Neural cell (in vitro differentiated cells): ENCODE measurements at regions not wholly inside any gene's neighbourhood (a gene's known extent, or its start where the extent isn't known, plus 50 kb on each side); places are given as distances from the start of the nearest gene placed in this dataset.

Experiments
- H2AFZ ChIP-seq: fragments of 200-600, 300-800 bp; sonication (generic), shearing (Covaris generic); 2 replicates; pipeline ENCODE4 v1.6.0; 2014; ENCODE audit warnings: low read depth, mild to moderate bottlenecking, antibody characterized with exemption, low read length, moderate library complexity
- H3F3A ChIP-seq: fragments of 200-600 bp; shearing (Covaris generic); 2 replicates; pipeline ENCODE4 v1.6.1; 2016; ENCODE audit warnings: mild to moderate bottlenecking, moderate library complexity, mixed read lengths, antibody characterized with exemption, low read length; ENCODE audit not compliant: insufficient read depth, poor library complexity, severe bottlenecking
- H3K27ac ChIP-seq: fragments of 200-600, 300-800 bp; sonication (generic), shearing (Covaris generic); 2 replicates; pipeline ENCODE4 v1.5.1; 2014; ENCODE audit warnings: mild to moderate bottlenecking, low read length, moderate library complexity
- H3K27me3 ChIP-seq: fragments of 300-800, 200-600 bp; sonication (generic), shearing (Covaris generic); 2 replicates; pipeline ENCODE4 v1.6.0; 2014; ENCODE audit warnings: mild to moderate bottlenecking, low read depth, low read length, moderate library complexity; ENCODE audit not compliant: insufficient read depth
- H3K36me3 ChIP-seq: fragments of 300-800, 200-600 bp; sonication (generic), shearing (Covaris generic); 2 replicates; pipeline ENCODE4 v1.5.1; 2014; ENCODE audit warnings: mild to moderate bottlenecking, antibody characterized with exemption, low read length, moderate library complexity; ENCODE audit not compliant: insufficient read depth
- H3K4me2 ChIP-seq: fragments of 300-800, 200-600 bp; sonication (generic), shearing (Covaris generic); 2 replicates; pipeline ENCODE4 v1.6.0; 2014; ENCODE audit warnings: mild to moderate bottlenecking, low read length
- H3K4me3 ChIP-seq: fragments of 300-800, 200-600 bp; sonication (generic), shearing (Covaris generic); 2 replicates; pipeline ENCODE4 v1.5.1; 2014; ENCODE audit warnings: mild to moderate bottlenecking, low read length, moderate library complexity
- H3K79me2 ChIP-seq: fragments of 200-600 bp; shearing (Covaris generic); replicated peaks from 2 replicates; pipeline ENCODE4 v1.6.0; 2014; ENCODE audit warnings: mild to moderate bottlenecking, low read length, moderate library complexity; ENCODE audit not compliant: insufficient read depth
- H3K9ac ChIP-seq: fragments of 300-800, 200-600 bp; sonication (generic), shearing (Covaris generic); 2 replicates; pipeline ENCODE4 v1.6.1; 2016; ENCODE audit warnings: mild to moderate bottlenecking, low read length, mixed read lengths
- H3K9me2 ChIP-seq: fragments of 200-600 bp; shearing (Covaris generic); 2 replicates; pipeline ENCODE4 v1.6.1; 2016; ENCODE audit warnings: mild to moderate bottlenecking, low read length, mixed read lengths; ENCODE audit not compliant: insufficient read depth
- H3K9me3 ChIP-seq: fragments of 200-600, 300-800 bp; sonication (generic), shearing (Covaris generic); 2 replicates; pipeline ENCODE4 v1.6.1; 2016; ENCODE audit warnings: mild to moderate bottlenecking, mixed run types, low read length, moderate library complexity, mixed read lengths
- H4K20me1 ChIP-seq: fragments of 200-600 bp; shearing (Covaris generic); 2 replicates; pipeline ENCODE4 v1.6.1; 2016; ENCODE audit warnings: mild to moderate bottlenecking, mixed run types; ENCODE audit not compliant: insufficient read depth
- CTCF ChIP-seq: fragments of 450-650 bp; IDR thresholded peaks from 2 replicates; pipeline ENCODE4 v1.5.1; 2014; ENCODE audit warnings: antibody characterized with exemption, mild to moderate bottlenecking, moderate library complexity; ENCODE audit not compliant: poor library complexity, severe bottlenecking
- EP300 ChIP-seq: fragments of 450-650 bp; conservative IDR thresholded peaks from 2 replicates; pipeline ENCODE4 v1.6.1; 2014; ENCODE audit warnings: antibody characterized with exemption, mild to moderate bottlenecking, moderate library complexity; ENCODE audit not compliant: poor library complexity, severe bottlenecking
- EZH2 ChIP-seq: fragments of 200-600, 300-800 bp; shearing (Covaris generic), sonication (generic); IDR thresholded peaks from 2 replicates; pipeline ENCODE4 v1.6.1; 2014; ENCODE audit warnings: antibody characterized with exemption, low read length, borderline replicate concordance, mild to moderate bottlenecking; ENCODE audit not compliant: insufficient read depth, poor library complexity, severe bottlenecking
- MXI1 ChIP-seq: fragments of 450-650 bp; conservative IDR thresholded peaks from 2 replicates; pipeline ENCODE4 v1.6.1; 2014; ENCODE audit warnings: antibody characterized with exemption, mild to moderate bottlenecking; ENCODE audit not compliant: poor library complexity, severe bottlenecking
- POLR2AphosphoS5 ChIP-seq: IDR thresholded peaks from 2 replicates; pipeline ENCODE4 v1.6.1; 2012
- RAD21 ChIP-seq: fragments of 450-650 bp; conservative IDR thresholded peaks from 2 replicates; pipeline ENCODE4 v1.6.1; 2014; ENCODE audit warnings: antibody characterized with exemption, mild to moderate bottlenecking, moderate library complexity
- SMC3 ChIP-seq: fragments of 450-650 bp; conservative IDR thresholded peaks from 2 replicates; pipeline ENCODE4 v1.6.1; 2014; ENCODE audit warnings: antibody characterized with exemption, mild to moderate bottlenecking, moderate library complexity; ENCODE audit not compliant: poor library complexity
- TAF1 ChIP-seq: IDR thresholded peaks from 2 replicates; pipeline ENCODE4 v1.6.1; 2012; ENCODE audit warnings: low read depth
- TF ChIP-seq, protein P1 (sequence below): IDR thresholded peaks from 2 replicates; pipeline ENCODE4 v1.6.1; 2012; ENCODE audit warnings: borderline replicate concordance

DNA sequence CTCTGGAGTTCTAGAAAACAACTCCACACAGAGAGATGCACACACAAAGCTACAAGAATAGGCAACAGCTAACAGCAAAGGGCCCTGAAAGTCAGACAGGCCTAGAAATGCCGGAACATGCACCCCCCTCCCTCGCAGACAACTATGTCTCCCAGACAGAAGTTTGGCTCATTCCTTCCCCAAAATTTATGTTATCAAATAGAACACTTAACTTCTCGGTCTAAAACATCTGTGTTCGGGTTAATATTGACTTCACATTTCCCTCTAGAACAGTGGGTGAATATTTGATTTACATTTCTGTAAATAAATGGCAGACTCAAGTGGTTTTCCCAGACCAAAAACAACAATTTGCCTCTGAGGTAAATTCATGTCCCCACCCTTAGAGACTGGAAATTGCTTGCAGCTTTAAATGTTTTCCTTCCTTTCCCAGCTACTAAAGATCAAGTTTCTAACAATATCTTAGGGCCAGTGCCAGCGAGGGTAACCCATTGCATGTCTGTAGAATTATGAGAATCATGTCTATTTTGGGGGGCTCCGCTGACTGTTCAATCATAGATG, 92.5 kb upstream of the INHBA start:
- no peaks in the 10 kb centered on the region for H3F3A ChIP-seq
- no peaks in the 10 kb centered on the region for H3K79me2 ChIP-seq
- no peak overlapping the region for H2AFZ ChIP-seq
- H4K20me1 ChIP-seq, result no peaks in the 10 kb centered on the region
- H3K9me3 ChIP-seq, result no peaks in the 10 kb centered on the region
- H3K4me2 ChIP-seq, result no peak overlapping the region
- H3K9ac ChIP-seq, result no peak overlapping the region
- H3K27ac ChIP-seq, result no peak overlapping the region
- no peaks in the 10 kb centered on the region for H3K27me3 ChIP-seq
- no peaks in the 10 kb centered on the region for H3K9me2 ChIP-seq
- H3K36me3 ChIP-seq, result no peaks in the 10 kb centered on the region
- TF ChIP-seq SMC3 (no peak), CTCF (no peak), POLR2AphosphoS5 (no peak), MXI1 (no peak), TAF1 (no peak), EP300 (no peak), RAD21 (no peak), EZH2 (no peak)
- TF ChIP-seq, protein P1, sequence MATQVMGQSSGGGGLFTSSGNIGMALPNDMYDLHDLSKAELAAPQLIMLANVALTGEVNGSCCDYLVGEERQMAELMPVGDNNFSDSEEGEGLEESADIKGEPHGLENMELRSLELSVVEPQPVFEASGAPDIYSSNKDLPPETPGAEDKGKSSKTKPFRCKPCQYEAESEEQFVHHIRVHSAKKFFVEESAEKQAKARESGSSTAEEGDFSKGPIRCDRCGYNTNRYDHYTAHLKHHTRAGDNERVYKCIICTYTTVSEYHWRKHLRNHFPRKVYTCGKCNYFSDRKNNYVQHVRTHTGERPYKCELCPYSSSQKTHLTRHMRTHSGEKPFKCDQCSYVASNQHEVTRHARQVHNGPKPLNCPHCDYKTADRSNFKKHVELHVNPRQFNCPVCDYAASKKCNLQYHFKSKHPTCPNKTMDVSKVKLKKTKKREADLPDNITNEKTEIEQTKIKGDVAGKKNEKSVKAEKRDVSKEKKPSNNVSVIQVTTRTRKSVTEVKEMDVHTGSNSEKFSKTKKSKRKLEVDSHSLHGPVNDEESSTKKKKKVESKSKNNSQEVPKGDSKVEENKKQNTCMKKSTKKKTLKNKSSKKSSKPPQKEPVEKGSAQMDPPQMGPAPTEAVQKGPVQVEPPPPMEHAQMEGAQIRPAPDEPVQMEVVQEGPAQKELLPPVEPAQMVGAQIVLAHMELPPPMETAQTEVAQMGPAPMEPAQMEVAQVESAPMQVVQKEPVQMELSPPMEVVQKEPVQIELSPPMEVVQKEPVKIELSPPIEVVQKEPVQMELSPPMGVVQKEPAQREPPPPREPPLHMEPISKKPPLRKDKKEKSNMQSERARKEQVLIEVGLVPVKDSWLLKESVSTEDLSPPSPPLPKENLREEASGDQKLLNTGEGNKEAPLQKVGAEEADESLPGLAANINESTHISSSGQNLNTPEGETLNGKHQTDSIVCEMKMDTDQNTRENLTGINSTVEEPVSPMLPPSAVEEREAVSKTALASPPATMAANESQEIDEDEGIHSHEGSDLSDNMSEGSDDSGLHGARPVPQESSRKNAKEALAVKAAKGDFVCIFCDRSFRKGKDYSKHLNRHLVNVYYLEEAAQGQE, result no peak
- H3K4me3 ChIP-seq, result no peak overlapping the region

DNA sequence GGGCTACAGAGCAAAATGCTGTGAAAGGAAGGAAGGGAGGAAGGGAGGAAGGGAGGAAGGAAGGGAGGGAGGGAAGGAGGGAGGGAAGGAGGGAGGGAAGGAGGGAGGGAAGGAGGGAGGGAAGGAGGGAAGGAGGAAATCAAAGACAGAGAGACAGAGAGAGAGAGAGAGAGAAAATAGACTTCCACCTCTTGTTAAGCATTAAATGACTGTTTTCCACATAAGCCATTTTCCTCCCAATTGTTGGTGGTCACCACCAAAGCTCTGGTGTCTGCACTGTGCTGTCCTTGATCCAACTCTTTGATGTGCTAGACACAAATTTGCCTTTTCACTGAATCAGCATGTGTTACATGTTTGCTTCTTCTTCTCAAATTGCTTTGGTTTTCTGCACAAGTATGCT, 90.7 kb upstream of the INHBA start:
- H4K20me1 ChIP-seq, result no peaks in the 10 kb centered on the region
- no peak overlapping the region for H2AFZ ChIP-seq
- no peaks in the 10 kb centered on the region for H3K79me2 ChIP-seq
- H3K36me3 ChIP-seq, result no peaks in the 10 kb centered on the region
- no peaks in the 10 kb centered on the region for H3K9me3 ChIP-seq
- no peak overlapping the region for H3K4me3 ChIP-seq
- TF ChIP-seq EP300 (no peak), TAF1 (no peak), POLR2AphosphoS5 (no peak), MXI1 (no peak), SMC3 (no peak)
- TF ChIP-seq, protein P1, result no peak
- no peaks in the 10 kb centered on the region for H3F3A ChIP-seq
- no peak overlapping the region for H3K9ac ChIP-seq
- H3K27ac ChIP-seq, result no peak overlapping the region
- no peaks in the 10 kb centered on the region for H3K27me3 ChIP-seq
- no peak overlapping the region for H3K4me2 ChIP-seq
- no peaks in the 10 kb centered on the region for H3K9me2 ChIP-seq
